BLaER1 treated with 17β-estradiol and CSF1 and Interleukin-3, amounts not matched to agents 10 nM and 100 nM (cell line): ENCODE measurements at regions not wholly inside any gene's neighbourhood (a gene's known extent, or its start where the extent isn't known, plus 50 kb on each side); places are given as distances from the start of the nearest gene placed in this dataset.

Source experiments
- H3K27ac ChIP-seq, 11 experiments: shearing (Covaris generic); formaldehyde crosslinking; 2 replicates each; pipeline ENCODE4 v1.8.1; 2022
- H3K27me3 ChIP-seq, 11 experiments: shearing (Covaris generic); formaldehyde crosslinking; 2 replicates each; pipeline ENCODE4 v1.8.1; 2022
- H3K36me3 ChIP-seq, 11 experiments: shearing (Covaris generic); formaldehyde crosslinking; 2 replicates each; pipeline ENCODE4 v1.8.1; 2022
- H3K4me1 ChIP-seq, 10 experiments: shearing (Covaris generic); formaldehyde crosslinking; 2 replicates each; pipeline ENCODE4 v1.8.1; 2022
- H3K4me2 ChIP-seq, 11 experiments: shearing (Covaris generic); formaldehyde crosslinking; 2 replicates each; pipeline ENCODE4 v1.8.1; 2022
- H3K4me3 ChIP-seq, 10 experiments: shearing (Covaris generic); formaldehyde crosslinking; 2 replicates each; pipeline ENCODE4 v1.8.1; 2022
- H3K9ac ChIP-seq, 11 experiments: shearing (Covaris generic); formaldehyde crosslinking; 2 replicates each; pipeline ENCODE4 v1.8.1; 2022
- H3K9me3 ChIP-seq, 11 experiments: shearing (Covaris generic); formaldehyde crosslinking; replicated peaks in 1 of 11; 2 replicates each; pipeline ENCODE4 v1.8.1; 2022
- H4K20me1 ChIP-seq, 11 experiments: shearing (Covaris generic); formaldehyde crosslinking; 2 replicates each; pipeline ENCODE4 v1.8.1; 2022
- Cebpa-rat ChIP-seq, 11 experiments: shearing (Covaris generic); IDR thresholded peaks; 2 replicates each; pipeline ENCODE4 v1.8.1; 2022

DNA sequence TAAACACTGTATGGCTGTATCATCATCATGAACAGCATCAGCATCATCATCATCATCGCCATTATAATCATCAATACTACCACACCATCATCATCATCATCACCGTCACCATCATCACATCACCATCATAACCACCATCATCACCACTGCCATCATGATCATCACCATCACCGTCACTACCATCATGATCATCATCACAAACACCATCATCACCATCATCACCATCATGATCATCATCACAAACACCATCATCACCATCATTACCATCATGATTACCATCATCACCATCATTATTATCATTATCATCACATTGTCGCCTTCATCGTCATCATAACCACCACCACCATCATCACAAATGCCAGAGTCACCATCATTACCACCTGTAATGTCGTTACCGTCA, 1196.9 kb downstream of the NLGN4X start:
- Histone ChIP-seq H3K4me3 (no peak overlapping the region), H3K27me3 (no peaks in the 10 kb centered on the region), H3K4me1 (peaks cover 0 to 15% (median 11%) of the 10 kb centered on the region in 10 experiments; a peak in 13 of 20 replicates), H3K9me3 (peaks cover 0 to under 1% (median 0%) of the 10 kb centered on the region in 11 experiments; a peak in 2 of 22 replicates), H3K36me3 (no peaks in the 10 kb centered on the region), H3K27ac (no peak overlapping the region), H3K4me2 (no peak overlapping the region), H3K9ac (no peak overlapping the region), H4K20me1 (no peaks in the 10 kb centered on the region)
- TF ChIP-seq Cebpa-rat (IDR thresholded peaks at IDR 0.05): no peak

DNA sequence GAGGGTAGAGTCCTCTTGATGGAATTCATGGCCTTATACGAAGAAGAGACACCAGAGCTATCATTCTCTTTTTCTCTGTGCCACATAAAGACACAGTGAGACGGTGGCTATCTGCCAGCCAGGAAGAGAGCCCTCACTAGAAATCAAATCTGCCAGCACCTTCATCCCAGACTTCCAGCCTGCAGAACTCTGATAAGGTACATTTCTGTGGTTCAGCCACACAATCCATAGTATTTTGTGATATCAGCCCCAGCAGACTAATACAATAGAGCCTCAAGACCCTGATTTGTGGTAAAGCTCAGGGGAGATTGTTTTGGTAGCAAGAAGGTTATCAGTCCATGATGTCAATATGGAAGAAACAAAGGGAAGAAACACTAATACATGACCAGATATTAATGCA, 1213.2 kb downstream of the NLGN4X start:
- no peak overlapping the region for H3K9ac ChIP-seq
- H3K27ac ChIP-seq: no peak overlapping the region
- no peak for TF ChIP-seq Cebpa-rat (IDR thresholded peaks at IDR 0.05)
- H3K36me3 ChIP-seq: no peaks in the 10 kb centered on the region
- no peaks in the 10 kb centered on the region for H3K27me3 ChIP-seq
- no peaks in the 10 kb centered on the region for H4K20me1 ChIP-seq
- peaks cover 0 to 5% (median 0%) of the 10 kb centered on the region in 10 experiments; a peak in 2 of 20 replicates for H3K4me1 ChIP-seq
- no peaks in the 10 kb centered on the region for H3K9me3 ChIP-seq
- no peak overlapping the region for H3K4me2 ChIP-seq
- no peak overlapping the region for H3K4me3 ChIP-seq

DNA sequence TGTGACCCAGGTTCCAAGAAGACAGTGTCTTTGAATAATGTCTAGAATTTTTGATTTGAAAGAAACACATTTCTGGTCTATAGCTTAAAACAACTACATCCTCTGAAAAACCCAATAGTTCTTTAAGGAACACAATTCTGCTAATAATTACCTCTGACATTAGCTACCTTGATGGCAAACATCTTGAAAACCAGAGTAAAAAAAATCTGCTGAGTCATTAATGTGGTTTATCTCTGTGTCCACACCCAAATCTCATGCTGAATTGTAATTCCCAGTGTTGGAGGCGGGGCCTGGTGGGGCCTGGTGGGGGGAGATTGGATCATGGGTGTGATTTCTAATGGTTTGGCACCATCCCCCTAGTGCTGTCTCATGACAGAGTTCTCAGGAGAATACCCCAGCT, 1233.8 kb downstream of the NLGN4X start:
- H3K4me3 ChIP-seq: no peak overlapping the region
- H3K4me2 ChIP-seq: no peak overlapping the region
- TF ChIP-seq Cebpa-rat (IDR thresholded peaks at IDR 0.05): no peak
- H3K9me3 ChIP-seq: peaks cover 0 to 8% (median 0%) of the 10 kb centered on the region in 11 experiments; a peak in 2 of 22 replicates
- H3K4me1 ChIP-seq: no peaks in the 10 kb centered on the region
- H3K27ac ChIP-seq: no peak overlapping the region
- no peaks in the 10 kb centered on the region for H3K27me3 ChIP-seq
- H3K9ac ChIP-seq: no peak overlapping the region
- no peaks in the 10 kb centered on the region for H4K20me1 ChIP-seq
- H3K36me3 ChIP-seq: no peaks in the 10 kb centered on the region

DNA sequence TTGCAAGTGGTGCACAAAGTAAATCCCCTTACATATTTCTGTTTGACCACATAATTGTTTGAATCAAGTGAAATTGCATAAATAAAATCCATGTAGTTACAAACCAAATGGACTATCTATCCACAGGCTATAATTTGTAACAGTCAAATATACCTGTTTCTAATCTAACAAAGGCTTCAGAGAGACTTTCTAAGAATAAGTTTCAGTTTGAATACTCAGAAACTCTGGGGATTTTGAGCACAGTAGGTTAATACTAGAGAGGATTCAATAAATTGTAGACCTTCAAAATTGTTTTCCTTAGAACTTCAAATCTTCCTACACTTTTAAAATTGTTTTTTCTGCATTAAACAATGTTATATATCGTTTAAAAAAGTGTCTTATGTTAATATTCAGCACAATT, 1250.1 kb downstream of the NLGN4X start:
- H4K20me1 ChIP-seq: no peaks in the 10 kb centered on the region
- TF ChIP-seq Cebpa-rat (IDR thresholded peaks at IDR 0.05): no peak
- no peaks in the 10 kb centered on the region for H3K27me3 ChIP-seq
- H3K4me1 ChIP-seq: no peaks in the 10 kb centered on the region
- no peak overlapping the region for H3K4me3 ChIP-seq
- no peaks in the 10 kb centered on the region for H3K36me3 ChIP-seq
- no peak overlapping the region for H3K9ac ChIP-seq
- no peak overlapping the region for H3K27ac ChIP-seq
- no peak overlapping the region for H3K4me2 ChIP-seq
- H3K9me3 ChIP-seq: peaks cover 0 to 12% (median 0%) of the 10 kb centered on the region in 11 experiments; a peak in 7 of 22 replicates

DNA sequence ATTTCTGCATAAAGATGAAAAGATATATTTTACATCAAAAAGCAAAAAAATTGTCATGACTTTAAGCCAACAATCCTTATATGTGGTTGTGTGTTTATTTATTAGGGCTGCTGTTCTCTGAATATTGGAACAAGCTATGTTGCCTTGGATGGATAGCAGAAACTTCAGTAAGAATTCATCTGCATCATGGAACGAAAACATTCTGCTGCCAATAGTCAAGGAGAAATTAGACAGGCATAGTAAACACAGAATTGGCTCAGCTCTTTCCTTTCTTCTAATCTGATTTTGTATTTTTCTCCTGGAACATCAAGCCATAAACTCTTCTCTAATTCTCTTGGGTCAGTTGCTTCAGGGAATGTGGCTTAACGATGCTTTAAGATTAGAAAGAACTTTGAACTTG, 1257.0 kb downstream of the NLGN4X start:
- H3K27ac ChIP-seq: no peak overlapping the region
- H3K9me3 ChIP-seq: peaks cover 0 to 24% (median 5%) of the 10 kb centered on the region in 11 experiments; a peak in 12 of 22 replicates
- H3K9ac ChIP-seq: no peak overlapping the region
- H3K4me3 ChIP-seq: no peak overlapping the region
- no peak overlapping the region for H3K4me2 ChIP-seq
- no peaks in the 10 kb centered on the region for H3K4me1 ChIP-seq
- no peaks in the 10 kb centered on the region for H3K27me3 ChIP-seq
- no peak for TF ChIP-seq Cebpa-rat (IDR thresholded peaks at IDR 0.05)
- H3K36me3 ChIP-seq: 0 out of 22 replicates have a peak, but pooled peaks cover 0 to 4% (median 0%) of the 10 kb centered on the region in 11 experiments
- H4K20me1 ChIP-seq: no peaks in the 10 kb centered on the region

DNA sequence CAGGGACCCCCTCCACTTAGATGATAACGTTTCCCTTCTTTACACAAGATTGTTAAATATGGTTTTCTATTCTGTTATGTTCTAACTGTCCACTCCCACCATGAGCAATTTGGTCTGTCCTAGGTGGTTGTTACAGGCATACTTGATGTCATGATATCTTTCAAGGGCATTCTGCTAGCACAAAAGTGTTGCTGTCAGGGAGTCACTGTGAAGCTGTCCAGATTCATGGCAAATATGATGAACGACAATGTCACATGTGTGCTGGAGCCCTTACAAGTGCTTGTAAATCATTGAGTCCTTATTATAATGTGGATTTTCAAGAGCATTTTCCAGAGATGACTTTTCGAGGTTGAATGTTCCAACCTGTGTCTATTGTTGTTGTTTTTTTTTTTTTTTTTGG, 1250.7 kb upstream of the PRKX start:
- no peaks in the 10 kb centered on the region for H4K20me1 ChIP-seq
- H3K27ac ChIP-seq: no peak overlapping the region
- H3K27me3 ChIP-seq: no peaks in the 10 kb centered on the region
- TF ChIP-seq Cebpa-rat (IDR thresholded peaks at IDR 0.05): no peak
- 0 out of 22 replicates have a peak, but pooled peaks cover 0 to 4% (median 0%) of the 10 kb centered on the region in 11 experiments for H3K36me3 ChIP-seq
- peaks cover 0 to 11% (median 5%) of the 10 kb centered on the region in 11 experiments; a peak in 10 of 22 replicates for H3K9me3 ChIP-seq
- H3K4me1 ChIP-seq: no peaks in the 10 kb centered on the region
- no peak overlapping the region for H3K9ac ChIP-seq
- no peak overlapping the region for H3K4me2 ChIP-seq
- no peak overlapping the region for H3K4me3 ChIP-seq

DNA sequence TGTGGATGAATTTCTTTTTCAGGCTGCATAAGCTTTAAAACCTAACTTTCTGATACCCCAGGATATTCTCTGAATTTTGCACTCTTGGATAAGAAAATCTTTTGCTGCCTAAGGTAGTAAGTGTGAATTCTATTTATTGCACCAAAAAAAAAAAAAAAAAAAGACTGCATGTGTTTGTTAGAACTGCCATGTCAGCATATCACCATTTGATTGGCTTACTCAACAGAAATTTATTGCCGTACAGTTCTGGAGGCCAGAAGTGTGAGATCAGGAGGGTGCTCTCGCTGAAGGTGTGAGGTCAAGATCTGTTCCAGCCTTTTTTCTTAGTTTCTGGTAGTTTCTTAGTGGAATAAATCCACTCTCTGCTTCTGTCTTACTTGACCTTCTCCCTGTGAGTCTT, 1250.0 kb upstream of the PRKX start:
- H3K4me2 ChIP-seq: no peak overlapping the region
- H3K27ac ChIP-seq: no peak overlapping the region
- H3K4me3 ChIP-seq: no peak overlapping the region
- TF ChIP-seq Cebpa-rat (IDR thresholded peaks at IDR 0.05): no peak
- no peak overlapping the region for H3K9ac ChIP-seq
- no peaks in the 10 kb centered on the region for H3K4me1 ChIP-seq
- H3K27me3 ChIP-seq: no peaks in the 10 kb centered on the region
- H4K20me1 ChIP-seq: no peaks in the 10 kb centered on the region
- H3K36me3 ChIP-seq: 0 out of 22 replicates have a peak, but pooled peaks cover 0 to 4% (median 0%) of the 10 kb centered on the region in 11 experiments
- H3K9me3 ChIP-seq: peaks cover 0 to 11% (median 5%) of the 10 kb centered on the region in 11 experiments; a peak in 10 of 22 replicates

DNA sequence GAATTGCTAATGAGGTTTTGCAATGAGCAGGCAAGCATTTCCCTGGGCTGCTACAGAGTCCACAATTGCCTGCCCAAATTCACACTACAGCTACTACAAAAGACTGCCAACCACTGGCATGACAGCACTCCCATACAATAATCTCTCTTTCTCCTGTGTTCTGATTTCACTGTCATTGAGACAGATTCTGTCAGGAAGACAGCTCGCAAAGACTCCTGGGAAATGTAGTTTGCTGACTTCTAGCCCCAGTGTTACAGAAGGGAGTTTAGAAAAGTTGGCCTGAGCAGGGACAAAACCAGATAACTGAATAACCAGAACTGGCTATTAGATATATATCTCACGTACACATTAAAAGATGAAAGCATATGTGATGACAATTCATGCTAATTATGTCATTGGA, 1231.3 kb upstream of the PRKX start:
- H3K4me1 ChIP-seq: peaks cover 0 to 6% (median 0%) of the 10 kb centered on the region in 10 experiments; a peak in 1 of 20 replicates
- H3K4me3 ChIP-seq: no peak overlapping the region
- no peaks in the 10 kb centered on the region for H3K9me3 ChIP-seq
- 0 out of 22 replicates have a peak overlapping the region, but pooled peaks of 1 of the 11 experiments have one; percentile 10 for H3K4me2 ChIP-seq
- no peaks in the 10 kb centered on the region for H3K36me3 ChIP-seq
- H4K20me1 ChIP-seq: no peaks in the 10 kb centered on the region
- no peak for TF ChIP-seq Cebpa-rat (IDR thresholded peaks at IDR 0.05)
- no peak overlapping the region for H3K27ac ChIP-seq
- H3K9ac ChIP-seq: no peak overlapping the region
- no peaks in the 10 kb centered on the region for H3K27me3 ChIP-seq

DNA sequence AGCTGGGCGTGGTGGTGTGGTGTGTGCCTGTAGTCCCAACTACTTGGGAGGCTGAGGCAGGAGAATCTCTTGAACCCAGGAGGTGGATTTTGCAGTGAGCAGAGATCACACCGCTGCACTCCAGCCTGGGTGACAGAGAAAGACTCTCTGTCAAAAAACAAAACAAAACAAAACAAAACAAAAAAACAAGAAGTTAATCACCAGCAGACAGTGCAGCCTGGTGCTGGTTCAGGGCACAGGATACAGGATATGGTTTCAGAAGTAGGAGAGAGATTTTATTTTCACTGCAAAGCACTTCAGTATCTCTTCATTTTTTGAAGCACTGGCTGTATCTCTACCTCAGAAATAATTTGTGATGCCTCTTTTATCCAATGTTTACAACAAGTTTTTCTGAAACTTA, 1222.9 kb upstream of the PRKX start:
- H3K9ac ChIP-seq: peak overlapping the region; percentile 68 to 86 (median 81)
- peak overlapping the region; percentile 87 to 98 (median 95) for H3K27ac ChIP-seq
- no peaks in the 10 kb centered on the region for H3K36me3 ChIP-seq
- no peaks in the 10 kb centered on the region for H4K20me1 ChIP-seq
- peak overlapping the region in 2 of 10 experiments; percentile 7 to 13; a peak in 2 of 20 replicates for H3K4me3 ChIP-seq
- no peak for TF ChIP-seq Cebpa-rat (IDR thresholded peaks at IDR 0.05)
- H3K9me3 ChIP-seq: peaks cover 0 to 12% (median 0%) of the 10 kb centered on the region in 11 experiments; a peak in 3 of 22 replicates
- H3K4me2 ChIP-seq: peak overlapping the region; percentile 45 to 83 (median 68)
- H3K27me3 ChIP-seq: no peaks in the 10 kb centered on the region
- H3K4me1 ChIP-seq: peaks cover 21 to 56% (median 42%) of the 10 kb centered on the region in 10 experiments

DNA sequence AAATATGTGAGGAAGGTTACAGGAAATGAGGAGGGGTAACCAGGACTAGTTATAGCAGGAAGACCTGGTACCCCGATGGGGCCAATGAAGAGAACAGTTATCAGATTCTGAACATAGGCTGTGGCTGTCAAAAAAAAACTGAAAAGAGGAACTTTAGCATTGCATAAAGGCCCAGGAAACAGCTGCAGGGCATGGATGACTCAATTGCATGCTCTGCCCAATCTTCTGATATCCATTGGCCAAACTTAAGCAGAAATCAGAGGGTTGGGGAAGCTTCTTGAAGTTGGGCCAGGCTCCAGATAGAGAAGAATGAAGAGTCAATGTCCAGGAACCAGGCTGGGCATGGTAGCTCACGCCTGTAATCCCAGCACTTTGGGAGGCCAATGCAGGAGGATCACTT, 1222.4 kb upstream of the PRKX start:
- no peak overlapping the region for H3K4me3 ChIP-seq
- peak; percentile 88 to 95 (median 93); a peak in 21 of 22 replicates for TF ChIP-seq Cebpa-rat (IDR thresholded peaks at IDR 0.05)
- peaks cover 21 to 56% (median 42%) of the 10 kb centered on the region in 10 experiments for H3K4me1 ChIP-seq
- no peaks in the 10 kb centered on the region for H4K20me1 ChIP-seq
- peak overlapping the region; percentile 68 to 86 (median 81) for H3K9ac ChIP-seq
- no peaks in the 10 kb centered on the region for H3K36me3 ChIP-seq
- H3K27ac ChIP-seq: peak overlapping the region; percentile 87 to 98 (median 95)
- H3K9me3 ChIP-seq: peaks cover 0 to 12% (median 0%) of the 10 kb centered on the region in 11 experiments; a peak in 3 of 22 replicates
- no peaks in the 10 kb centered on the region for H3K27me3 ChIP-seq
- peak overlapping the region; percentile 45 to 83 (median 68) for H3K4me2 ChIP-seq
